GM20431 (cell line): ENCODE measurements at regions not wholly inside any gene's neighbourhood (a gene's known extent, or its start where the extent isn't known, plus 50 kb on each side); places are given as distances from the start of the nearest gene placed in this dataset.
"Not testable (repeated sequence)": the region's sequence is repeated elsewhere in the genome, so short reads cannot be mapped to it uniquely, and the experiment has no call there.

Source experiments
- in situ Hi-C: fragments of 300-500 bp; cut with MseI, MboI; formaldehyde crosslinking; loops from one replicate; pipeline ENCODE4 v1.15.0; 2020; ENCODE audit warnings: low sequenced_read_pairs; ENCODE audit not compliant: unreplicated experiment

GRCh38 chr20:47912786-47913501 is 127.7 kb upstream of the SULF2 start:
- in situ Hi-C loops = not testable (repeated sequence)

- in situ Hi-C loops = not testable (repeated sequence)
Observed at GRCh38 chr20:47912165-47912564, 126.9 kb upstream of the SULF2 start.

- in situ Hi-C loops = not testable (repeated sequence)
Observed at GRCh38 chr20:47909696-47910369, 124.6 kb upstream of the SULF2 start.

GRCh38 chr20:47908361-47909035 is 123.2 kb upstream of the SULF2 start:
- in situ Hi-C loops = not testable (repeated sequence)

GRCh38 chr20:47907951-47908350 is 122.7 kb upstream of the SULF2 start:
- in situ Hi-C loops = not testable (repeated sequence)

- in situ Hi-C loops = no loop called here
Observed at GRCh38 chr20:47907031-47907675, 121.9 kb upstream of the SULF2 start.

- in situ Hi-C loops = no loop called here
Observed at GRCh38 chr20:47906348-47906660, 121.0 kb upstream of the SULF2 start.

- in situ Hi-C loops = no loop called here
Observed at GRCh38 chr20:47905628-47906347, 120.5 kb upstream of the SULF2 start.

GRCh38 chr20:47903009-47903408 is 117.7 kb upstream of the SULF2 start:
- in situ Hi-C loops = not testable (repeated sequence)

GRCh38 chr20:47899313-47899712 is 114.0 kb upstream of the SULF2 start:
- in situ Hi-C loops = loop anchor here (10.0 kb wide), 1 partner anchor 75 kb away; no protein-coding TSS in a partner anchor

GRCh38 chr20:47897461-47897860 is 112.2 kb upstream of the SULF2 start:
- in situ Hi-C loops = loop anchor here (10.0 kb wide), 1 partner anchor 73 kb away; no protein-coding TSS in a partner anchor

- in situ Hi-C loops = loop anchor here (10.0 kb wide), 1 partner anchor 68 kb away; no protein-coding TSS in a partner anchor
Observed at GRCh38 chr20:47892681-47893080, 107.4 kb upstream of the SULF2 start.

GRCh38 chr20:47890708-47891107 is 105.4 kb upstream of the SULF2 start:
- in situ Hi-C loops = loop anchor here (10.0 kb wide), 1 partner anchor 66 kb away; no protein-coding TSS in a partner anchor

- in situ Hi-C loops = loop anchor here (10.0 kb wide), 1 partner anchor 65 kb away; no protein-coding TSS in a partner anchor
Observed at GRCh38 chr20:47889751-47890150, 104.5 kb upstream of the SULF2 start.

GRCh38 chr20:47888351-47888750 is 103.1 kb upstream of the SULF2 start:
- in situ Hi-C loops = no loop called here

GRCh38 chr20:47887477-47888080 is 102.3 kb upstream of the SULF2 start:
- in situ Hi-C loops = no loop called here

GRCh38 chr20:47887064-47887463 is 101.8 kb upstream of the SULF2 start:
- in situ Hi-C loops = no loop called here

GRCh38 chr20:47886454-47887041 is 101.3 kb upstream of the SULF2 start:
- in situ Hi-C loops = no loop called here

- in situ Hi-C loops = no loop called here
Observed at GRCh38 chr20:47885909-47886453, 100.7 kb upstream of the SULF2 start.
